Astrocyte (in vitro differentiated cells and primary cell): ENCODE measurements at regions not wholly inside any gene's neighbourhood (a gene's known extent, or its start where the extent isn't known, plus 50 kb on each side); places are given as distances from the start of the nearest gene placed in this dataset.
"Not testable (repeated sequence)": the region's sequence is repeated elsewhere in the genome, so short reads cannot be mapped to it uniquely, and the experiment has no call there.

Experiments used
- DNase-seq: peaks from one replicate; pipeline ENCODE4 v3.0.0-alpha.2; 2010; ENCODE audit warnings: low read depth
- FAIRE-seq: peaks from 2 replicates; lab custom pipeline; 2011; peaks lifted over from hg19 to GRCh38; lab: Jason Lieb, UNC
- H2AFZ ChIP-seq: 2 replicates; pipeline ENCODE4 v1.6.0; 2012; ENCODE audit warnings: low read depth, low read length, inconsistent platforms
- H3K27ac ChIP-seq: 2 replicates; pipeline ENCODE4 v1.5.1; 2011; ENCODE audit warnings: low read depth, low read length, inconsistent platforms
- H3K27me3 ChIP-seq: 2 replicates; pipeline ENCODE4 v1.6.0; 2011; ENCODE audit warnings: low read length, inconsistent platforms; ENCODE audit not compliant: insufficient read depth
- H3K36me3 ChIP-seq: 2 replicates; pipeline ENCODE4 v1.5.1; 2011; ENCODE audit warnings: low read length, inconsistent platforms; ENCODE audit not compliant: insufficient read depth
- H3K4me1 ChIP-seq: 2 replicates; pipeline ENCODE4 v1.5.1; 2011; ENCODE audit warnings: low read length, inconsistent platforms; ENCODE audit not compliant: insufficient read depth
- H3K4me2 ChIP-seq: 2 replicates; pipeline ENCODE4 v1.6.0; 2012; ENCODE audit warnings: low read length, inconsistent platforms
- H3K4me3 ChIP-seq: 2 replicates; pipeline ENCODE4 v1.5.1; 2011; ENCODE audit warnings: low read depth, mild to moderate bottlenecking, low read length, inconsistent platforms; ENCODE audit not compliant: insufficient read depth
- H3K79me2 ChIP-seq: 2 replicates; pipeline ENCODE4 v1.6.0; 2012; ENCODE audit warnings: mild to moderate bottlenecking, low read length, inconsistent platforms; ENCODE audit not compliant: insufficient read depth
- H3K9ac ChIP-seq: 2 replicates; pipeline ENCODE4 v1.6.0; 2012; ENCODE audit warnings: mild to moderate bottlenecking, low read length, inconsistent platforms
- H3K9me3 ChIP-seq: 2 replicates; pipeline ENCODE4 v1.5.1; 2012; ENCODE audit warnings: low read depth, mild to moderate bottlenecking, low read length, inconsistent platforms; ENCODE audit not compliant: insufficient read depth
- H4K20me1 ChIP-seq: 2 replicates; pipeline ENCODE4 v1.6.0; 2012; ENCODE audit warnings: low read length, inconsistent platforms; ENCODE audit not compliant: insufficient read depth
- H3K27ac Mint-ChIP-seq: one replicate; pipeline ENCODE4 v1.8.0; 2021; ENCODE audit warnings: mild to moderate bottlenecking, mixed read lengths; ENCODE audit not compliant: unreplicated experiment
- H3K27me3 Mint-ChIP-seq: one replicate; pipeline ENCODE4 v1.8.0; 2021; ENCODE audit warnings: low read depth, mixed read lengths; ENCODE audit not compliant: unreplicated experiment
- H3K36me3 Mint-ChIP-seq: one replicate; pipeline ENCODE4 v1.8.0; 2021; ENCODE audit warnings: low read depth, mixed read lengths; ENCODE audit not compliant: unreplicated experiment
- H3K4me1 Mint-ChIP-seq: one replicate; pipeline ENCODE4 v1.8.0; 2021; ENCODE audit warnings: low read depth, mixed read lengths; ENCODE audit not compliant: unreplicated experiment
- H3K4me3 Mint-ChIP-seq: one replicate; pipeline ENCODE4 v1.8.0; 2021; ENCODE audit warnings: mild to moderate bottlenecking, moderate library complexity, mixed read lengths; ENCODE audit not compliant: unreplicated experiment
- H3K9me3 Mint-ChIP-seq: one replicate; pipeline ENCODE4 v1.8.0; 2021; ENCODE audit warnings: mild to moderate bottlenecking, mixed read lengths; ENCODE audit not compliant: unreplicated experiment
- CTCF ChIP-seq: IDR thresholded peaks from 2 replicates; pipeline ENCODE4 v1.5.1; 2011; ENCODE audit warnings: low read depth, mild to moderate bottlenecking, inconsistent platforms, low read length, moderate library complexity; ENCODE audit not compliant: insufficient read depth
- EZH2 ChIP-seq: IDR thresholded peaks from 2 replicates; pipeline ENCODE4 v1.6.1; 2012; ENCODE audit warnings: mild to moderate bottlenecking, low read length, inconsistent platforms; ENCODE audit not compliant: insufficient read depth

DNA sequence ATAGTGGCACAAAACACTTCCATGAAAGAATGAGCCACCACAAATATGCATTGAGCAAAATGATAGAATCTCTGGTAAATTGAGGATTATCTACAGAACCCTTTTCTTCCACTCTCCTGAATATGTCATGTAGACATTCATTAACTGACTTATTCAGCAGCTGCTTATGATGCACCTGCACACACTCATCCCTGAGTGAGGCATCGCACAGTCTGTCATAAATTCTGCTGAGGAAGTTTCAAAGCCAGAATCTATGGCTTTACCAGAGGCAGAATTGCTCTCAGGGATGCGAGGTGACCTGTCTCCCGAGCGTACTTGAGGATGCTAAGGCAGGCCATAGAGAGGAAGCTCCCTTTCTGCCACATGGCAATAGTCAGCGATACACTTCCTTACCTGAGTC, 1090.2 kb downstream of the UQCRFS1 start:
- H3K4me3 Mint-ChIP-seq, result no peak overlapping the region
- H3K4me1 Mint-ChIP-seq, result peaks cover 2% of the 10 kb centered on the region

GRCh38 chr19:28118235-28118634, 1094.7 kb downstream of the UQCRFS1 start:
- H3K9me3 ChIP-seq, result no peaks in the 10 kb centered on the region
- H3K9me3 Mint-ChIP-seq, result peaks cover 4% of the 10 kb centered on the region
- no peak overlapping the region for H3K27ac Mint-ChIP-seq
- H3K9ac ChIP-seq, result no peak overlapping the region
- no peaks in the 10 kb centered on the region for H3K4me1 Mint-ChIP-seq
- no peaks in the 10 kb centered on the region for H3K4me1 ChIP-seq
- no peaks in the 10 kb centered on the region for H3K36me3 Mint-ChIP-seq
- no peak overlapping the region for H3K4me3 Mint-ChIP-seq
- no peak overlapping the region for H2AFZ ChIP-seq
- no peak overlapping the region for H3K4me3 ChIP-seq
- no peak overlapping the region for H3K4me2 ChIP-seq
- DNase-seq (peak; percentile 3), FAIRE-seq (no peak)
- H4K20me1 ChIP-seq, result no peaks in the 10 kb centered on the region
- no peaks in the 10 kb centered on the region for H3K79me2 ChIP-seq
- H3K27ac ChIP-seq, result no peak overlapping the region
- H3K27me3 Mint-ChIP-seq, result peaks cover 2% of the 10 kb centered on the region
- H3K36me3 ChIP-seq, result no peaks in the 10 kb centered on the region
- no peaks in the 10 kb centered on the region for H3K27me3 ChIP-seq
- no peak for TF ChIP-seq CTCF
- no peak for TF ChIP-seq EZH2

More for the DNA sequence above, 1090.2 kb downstream of the UQCRFS1 start:
- Mint-ChIP-seq H3K27me3 (peaks cover 2% of the 10 kb centered on the region), H3K27ac (no peak overlapping the region), H3K9me3 (peaks cover 4% of the 10 kb centered on the region), H3K36me3 (no peaks in the 10 kb centered on the region)
- no peak for DNase-seq
- H3K27ac ChIP-seq, result no peak overlapping the region
- TF ChIP-seq CTCF, result no peak
- TF ChIP-seq EZH2, result no peak
- no peak for FAIRE-seq
- no peaks in the 10 kb centered on the region for H3K4me1 ChIP-seq
- no peaks in the 10 kb centered on the region for H3K36me3 ChIP-seq
- H3K27me3 ChIP-seq, result no peaks in the 10 kb centered on the region
- no peak overlapping the region for H3K4me3 ChIP-seq
- no peak overlapping the region for H3K9ac ChIP-seq
- no peak overlapping the region for H3K4me2 ChIP-seq
- H3K79me2 ChIP-seq, result no peaks in the 10 kb centered on the region
- no peak overlapping the region for H2AFZ ChIP-seq
- H3K9me3 ChIP-seq, result no peaks in the 10 kb centered on the region
- H4K20me1 ChIP-seq, result no peaks in the 10 kb centered on the region

DNA sequence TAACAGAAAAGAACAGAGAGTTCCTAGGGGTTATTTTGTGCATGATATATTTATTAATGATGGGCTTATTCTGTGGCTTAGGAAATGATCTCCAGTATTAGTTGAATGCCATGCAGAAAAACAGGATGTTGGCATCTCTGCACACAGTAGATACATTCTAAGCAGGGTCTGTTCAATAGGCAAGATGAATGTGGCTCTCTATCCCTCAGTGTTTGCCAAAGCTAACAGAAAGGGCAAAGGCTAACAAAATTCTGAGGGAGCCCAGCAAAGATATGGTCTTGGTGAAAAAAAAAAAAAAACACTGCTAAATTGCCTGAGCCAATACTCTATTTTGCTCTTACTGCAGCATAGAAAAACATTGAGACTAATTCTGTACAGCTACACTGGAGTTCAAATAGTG, 1095.8 kb downstream of the UQCRFS1 start:
- no peak overlapping the region for H3K4me3 Mint-ChIP-seq
- H2AFZ ChIP-seq, result no peak overlapping the region
- no peak for FAIRE-seq
- peaks cover 4% of the 10 kb centered on the region for H3K9me3 Mint-ChIP-seq
- no peaks in the 10 kb centered on the region for H3K27me3 ChIP-seq
- H3K36me3 ChIP-seq, result no peaks in the 10 kb centered on the region
- no peak overlapping the region for H3K27ac Mint-ChIP-seq
- no peaks in the 10 kb centered on the region for H4K20me1 ChIP-seq
- no peak for DNase-seq
- no peaks in the 10 kb centered on the region for H3K4me1 ChIP-seq
- no peaks in the 10 kb centered on the region for H3K79me2 ChIP-seq
- H3K4me1 Mint-ChIP-seq, result no peaks in the 10 kb centered on the region
- no peaks in the 10 kb centered on the region for H3K36me3 Mint-ChIP-seq
- H3K4me2 ChIP-seq, result no peak overlapping the region
- H3K27ac ChIP-seq, result no peak overlapping the region
- TF ChIP-seq EZH2, result no peak
- no peak for TF ChIP-seq CTCF
- no peaks in the 10 kb centered on the region for H3K9me3 ChIP-seq
- H3K9ac ChIP-seq, result no peak overlapping the region
- peaks cover 2% of the 10 kb centered on the region for H3K27me3 Mint-ChIP-seq
- H3K4me3 ChIP-seq, result no peak overlapping the region

- not testable (repeated sequence) for H3K9me3 Mint-ChIP-seq, H3K36me3 Mint-ChIP-seq
Observed at GRCh38 chr19:28116379-28116778, 1096.6 kb downstream of the UQCRFS1 start.

More at GRCh38 chr19:28116379-28116778, 1096.6 kb downstream of the UQCRFS1 start:
- H3K4me1 Mint-ChIP-seq, H3K4me3 Mint-ChIP-seq, H3K36me3 ChIP-seq, H3K27me3 Mint-ChIP-seq, DNase-seq, FAIRE-seq, H3K4me2 ChIP-seq, H3K79me2 ChIP-seq, H4K20me1 ChIP-seq, H3K9me3 ChIP-seq, H3K4me3 ChIP-seq, H2AFZ ChIP-seq, H3K27ac ChIP-seq, H3K9ac ChIP-seq, H3K27ac Mint-ChIP-seq, H3K27me3 ChIP-seq, H3K4me1 ChIP-seq: not testable (repeated sequence)
